Upper lobe of left lung (tissue), 6 donors: ENCODE measurements at regions not wholly inside any gene's neighbourhood (a gene's known extent, or its start where the extent isn't known, plus 50 kb on each side); places are given as distances from the start of the nearest gene placed in this dataset.

Experiments
- ATAC-seq, 2 donors: fragments of 200-7000 bp; cut with Tn5 transposase; one replicate each; pipeline ENCODE4 v1.9.1; 2022; ENCODE audit warnings: mild to moderate bottlenecking in 2 of 2, moderate library complexity in 2 of 2; ENCODE audit not compliant: low FRiP score in 2 of 2
- DNase-seq, 2 donors: peaks; one replicate each; pipeline ENCODE4 v3.0.0-alpha.2; 2019 to 2020
- H3K27ac ChIP-seq, 4 donors: fragments of 200-600 bp; sonication (generic); one replicate each; pipeline ENCODE4 v1.5.1; 2016 to 2019
- H3K27me3 ChIP-seq, 4 donors: fragments of 200-600 bp; sonication (generic); one replicate each; pipeline ENCODE4 v1.5.1; 2017 to 2019
- H3K36me3 ChIP-seq, 4 donors: fragments of 200-600 bp; sonication (generic); one replicate each; pipeline ENCODE4 v1.5.1; 2016 to 2019
- H3K4me1 ChIP-seq, 4 donors: fragments of 200-600 bp; sonication (generic); one replicate each; pipeline ENCODE4 v1.5.1; 2018 to 2019
- H3K4me3 ChIP-seq, 4 donors: fragments of 200-600 bp; sonication (generic); one replicate each; pipeline ENCODE4 v1.5.1; 2017 to 2019; ENCODE audit warnings: mild to moderate bottlenecking in 2 of 4, moderate library complexity in 1 of 4
- H3K9me3 ChIP-seq, 4 donors: fragments of 200-600 bp; sonication (generic); one replicate each; pipeline ENCODE4 v1.5.1; 2018 to 2019
- EP300 ChIP-seq, 4 donors: sonication (generic); formaldehyde crosslinking; IDR thresholded peaks; one replicate each; pipeline ENCODE4 v1.5.1; 2017; ENCODE audit warnings: antibody characterized with exemption in 4 of 4, control low read depth in 2 of 4
- POLR2A ChIP-seq, 4 donors: fragments of 450-650 bp; IDR thresholded peaks; one replicate each; pipeline ENCODE4 v1.5.1; 2016 to 2017; ENCODE audit warnings: antibody characterized with exemption in 4 of 4, mild to moderate bottlenecking in 2 of 4
- POLR2AphosphoS5 ChIP-seq, 2 donors: sonication (generic); formaldehyde crosslinking; IDR thresholded peaks; one replicate each; pipeline ENCODE4 v1.5.1; 2017; ENCODE audit warnings: antibody characterized with exemption in 2 of 2
- WGBS, 2 donors: methylation state at CpG; one replicate each; pipeline ENCODE4 v1.1.5; 2017 to 2018; 5-methylcytosine and 5-hydroxymethylcytosine counted together
- TF ChIP-seq, protein P1 (sequence below), 6 experiments: fragments of 450-650 bp in 4 of 6; fragments of 200-600 bp in 2 of 6; sonication (generic) in 2 of 6; IDR thresholded peaks; one replicate each; pipeline ENCODE4 v1.5.1; 2016 to 2019; ENCODE audit warnings: antibody characterized with exemption in 6 of 6
- donor health status: DM: no; HTN: no; CAD: no; lungs with moderate emphysema.
- donor health status: DM: no; HTN: yes; CAD: no; lungs with severe emphysema.

GRCh38 chr5:164065266-164065665 lies 559.8 kb downstream of the MAT2B start:
- WGBS, 2 donors = 74 to 81% methylated on average over 2 of the region's 2 CpGs

GRCh38 chr5:164071671-164072070 lies 566.3 kb downstream of the MAT2B start:
- TF ChIP-seq POLR2AphosphoS5 (IDR thresholded peaks at IDR 0.05) = no peak
- WGBS, 2 donors = 65 to 85% methylated on average over 1 of the region's 1 CpG
- H3K4me1 ChIP-seq = no peaks in the 10 kb centered on the region

More at GRCh38 chr5:164065266-164065665, 559.8 kb downstream of the MAT2B start:
- Histone ChIP-seq H3K27me3 (no peaks in the 10 kb centered on the region), H3K36me3 (no peaks in the 10 kb centered on the region), H3K4me1 (no peaks in the 10 kb centered on the region), H3K27ac (no peak overlapping the region), H3K4me3 (no peak overlapping the region), H3K9me3 (peaks cover 0 to 3% (median 0%) of the 10 kb centered on the region in 4 donors)
- TF ChIP-seq EP300 (IDR thresholded peaks at IDR 0.05) (no peak), POLR2AphosphoS5 (IDR thresholded peaks at IDR 0.05) (no peak), POLR2A (IDR thresholded peaks at IDR 0.05) (no peak)
- TF ChIP-seq, protein P1, sequence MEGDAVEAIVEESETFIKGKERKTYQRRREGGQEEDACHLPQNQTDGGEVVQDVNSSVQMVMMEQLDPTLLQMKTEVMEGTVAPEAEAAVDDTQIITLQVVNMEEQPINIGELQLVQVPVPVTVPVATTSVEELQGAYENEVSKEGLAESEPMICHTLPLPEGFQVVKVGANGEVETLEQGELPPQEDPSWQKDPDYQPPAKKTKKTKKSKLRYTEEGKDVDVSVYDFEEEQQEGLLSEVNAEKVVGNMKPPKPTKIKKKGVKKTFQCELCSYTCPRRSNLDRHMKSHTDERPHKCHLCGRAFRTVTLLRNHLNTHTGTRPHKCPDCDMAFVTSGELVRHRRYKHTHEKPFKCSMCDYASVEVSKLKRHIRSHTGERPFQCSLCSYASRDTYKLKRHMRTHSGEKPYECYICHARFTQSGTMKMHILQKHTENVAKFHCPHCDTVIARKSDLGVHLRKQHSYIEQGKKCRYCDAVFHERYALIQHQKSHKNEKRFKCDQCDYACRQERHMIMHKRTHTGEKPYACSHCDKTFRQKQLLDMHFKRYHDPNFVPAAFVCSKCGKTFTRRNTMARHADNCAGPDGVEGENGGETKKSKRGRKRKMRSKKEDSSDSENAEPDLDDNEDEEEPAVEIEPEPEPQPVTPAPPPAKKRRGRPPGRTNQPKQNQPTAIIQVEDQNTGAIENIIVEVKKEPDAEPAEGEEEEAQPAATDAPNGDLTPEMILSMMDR (IDR thresholded peaks at IDR 0.05) = no peak
- DNase-seq = no peak
- no peak for ATAC-seq

GRCh38 chr5:164073081-164073480 lies 567.7 kb downstream of the MAT2B start:
- 32 to 47% methylated on average over 2 to 3 of the region's 3 CpGs for WGBS, 2 donors

More at GRCh38 chr5:164071671-164072070, 566.3 kb downstream of the MAT2B start:
- H3K9me3 ChIP-seq = peaks cover 0 to 3% (median 0%) of the 10 kb centered on the region in 4 donors
- H3K27me3 ChIP-seq = no peaks in the 10 kb centered on the region
- DNase-seq (no peak), ATAC-seq (no peak)
- H3K4me3 ChIP-seq = no peak overlapping the region
- no peaks in the 10 kb centered on the region for H3K36me3 ChIP-seq
- no peak overlapping the region for H3K27ac ChIP-seq

GRCh38 chr5:164076556-164076955 lies 571.1 kb downstream of the MAT2B start:
- no peaks in the 10 kb centered on the region for H3K4me1 ChIP-seq
- H3K9me3 ChIP-seq = no peaks in the 10 kb centered on the region
- H3K36me3 ChIP-seq = no peaks in the 10 kb centered on the region
- no peaks in the 10 kb centered on the region for H3K27me3 ChIP-seq
- H3K27ac ChIP-seq = no peak overlapping the region
- no peak overlapping the region for H3K4me3 ChIP-seq
- DNase-seq = no peak
- ATAC-seq = no peak
- WGBS, 2 donors = 75 to 77% methylated on average over 4 of the region's 4 CpGs
- TF ChIP-seq POLR2AphosphoS5 (IDR thresholded peaks at IDR 0.05) (no peak), POLR2A (IDR thresholded peaks at IDR 0.05) (no peak), EP300 (IDR thresholded peaks at IDR 0.05) (no peak)
- TF ChIP-seq, protein P1 (IDR thresholded peaks at IDR 0.05) = no peak

More at GRCh38 chr5:164073081-164073480, 567.7 kb downstream of the MAT2B start:
- ATAC-seq = no peak
- H3K27ac ChIP-seq = no peak overlapping the region
- TF ChIP-seq, protein P1 (IDR thresholded peaks at IDR 0.05) = no peak
- TF ChIP-seq POLR2A (IDR thresholded peaks at IDR 0.05) (no peak), EP300 (IDR thresholded peaks at IDR 0.05) (no peak), POLR2AphosphoS5 (IDR thresholded peaks at IDR 0.05) (no peak)
- H3K9me3 ChIP-seq = peaks cover 0 to 3% (median 0%) of the 10 kb centered on the region in 4 donors
- H3K36me3 ChIP-seq = no peaks in the 10 kb centered on the region
- no peaks in the 10 kb centered on the region for H3K27me3 ChIP-seq
- no peak for DNase-seq
- no peak overlapping the region for H3K4me3 ChIP-seq
- no peaks in the 10 kb centered on the region for H3K4me1 ChIP-seq

DNA sequence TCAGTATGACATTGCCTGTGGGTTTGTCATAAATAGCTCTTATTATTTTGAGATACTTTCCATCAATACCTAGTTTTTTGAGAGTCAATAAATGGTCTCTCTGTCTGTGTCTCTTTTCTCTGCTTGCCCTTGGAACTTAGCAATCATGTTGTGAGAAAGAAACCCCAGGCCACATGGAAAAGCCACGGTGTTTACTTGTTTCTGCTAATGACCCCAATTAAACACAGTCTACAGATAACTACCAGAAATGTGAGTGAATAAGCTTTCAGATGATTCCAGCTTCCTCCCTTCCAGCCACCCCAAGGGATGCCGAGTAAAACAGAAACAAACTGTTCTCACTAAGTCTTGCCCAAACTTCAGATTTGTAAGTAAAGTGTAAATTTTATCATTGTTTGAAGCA lies 584.9 kb downstream of the MAT2B start:
- DNase-seq (no peak), ATAC-seq (no peak)
- Histone ChIP-seq H3K27ac (no peak overlapping the region), H3K9me3 (no peaks in the 10 kb centered on the region), H3K4me3 (no peak overlapping the region), H3K36me3 (no peaks in the 10 kb centered on the region), H3K27me3 (no peaks in the 10 kb centered on the region), H3K4me1 (no peaks in the 10 kb centered on the region)
- WGBS, 2 donors = 62 to 70% methylated on average over 2 of the region's 2 CpGs
- no peak for TF ChIP-seq POLR2AphosphoS5 (IDR thresholded peaks at IDR 0.05)
- no peak for TF ChIP-seq EP300 (IDR thresholded peaks at IDR 0.05)
- TF ChIP-seq, protein P1 (IDR thresholded peaks at IDR 0.05) = no peak
- no peak for TF ChIP-seq POLR2A (IDR thresholded peaks at IDR 0.05)
